ENCODE measurements at regions not wholly inside any gene's neighbourhood (a gene's known extent, or its start where the extent isn't known, plus 50 kb on each side); places are given as distances from the start of the nearest gene placed in this dataset.

DNA sequence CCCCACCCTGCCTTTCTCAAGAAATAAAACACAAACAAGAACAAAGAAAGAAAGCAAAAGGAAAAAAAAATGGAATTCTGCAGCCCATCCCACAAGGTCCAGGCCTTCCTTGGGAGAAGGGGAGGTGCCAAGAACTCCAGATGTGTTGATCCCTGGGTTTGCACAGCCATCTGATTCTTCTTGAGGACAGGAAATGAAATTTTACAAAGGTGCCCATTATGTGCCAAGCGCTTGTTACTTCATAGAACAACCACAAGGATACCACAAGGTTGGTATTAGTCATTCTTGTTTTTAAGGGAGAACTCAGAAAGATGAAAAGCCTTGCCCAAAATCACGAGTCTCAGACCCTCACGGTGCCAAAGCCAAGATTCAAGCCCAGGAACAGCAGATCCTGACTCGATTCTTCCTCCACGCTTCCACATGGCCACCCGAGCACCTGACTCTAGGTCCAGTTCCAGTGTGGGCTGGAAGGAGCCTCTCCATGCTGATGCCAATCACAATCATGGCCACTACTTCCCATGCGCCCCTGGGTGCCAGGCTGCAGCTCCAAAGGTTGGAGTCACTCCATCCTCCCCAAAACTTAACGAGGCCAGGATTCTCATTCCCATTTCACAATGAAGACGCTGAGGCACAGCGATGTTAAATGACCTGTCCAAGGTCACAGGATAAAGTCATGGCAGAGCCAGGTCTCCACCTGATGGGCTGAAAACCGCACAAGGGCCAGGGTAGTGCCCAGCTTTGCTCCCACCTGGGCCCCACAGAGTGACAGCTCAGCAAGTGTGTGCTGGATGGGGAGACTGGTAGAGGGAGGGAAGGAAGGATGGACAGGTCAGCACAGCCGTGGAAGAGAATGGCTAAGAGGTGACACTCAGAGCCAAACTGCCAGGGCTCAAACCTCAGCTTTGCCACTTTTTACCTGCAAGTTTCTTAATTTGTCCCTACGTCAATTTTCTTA lies 66.7 kb upstream of the TOP1 start:
- DNase-seq = no peak

DNA sequence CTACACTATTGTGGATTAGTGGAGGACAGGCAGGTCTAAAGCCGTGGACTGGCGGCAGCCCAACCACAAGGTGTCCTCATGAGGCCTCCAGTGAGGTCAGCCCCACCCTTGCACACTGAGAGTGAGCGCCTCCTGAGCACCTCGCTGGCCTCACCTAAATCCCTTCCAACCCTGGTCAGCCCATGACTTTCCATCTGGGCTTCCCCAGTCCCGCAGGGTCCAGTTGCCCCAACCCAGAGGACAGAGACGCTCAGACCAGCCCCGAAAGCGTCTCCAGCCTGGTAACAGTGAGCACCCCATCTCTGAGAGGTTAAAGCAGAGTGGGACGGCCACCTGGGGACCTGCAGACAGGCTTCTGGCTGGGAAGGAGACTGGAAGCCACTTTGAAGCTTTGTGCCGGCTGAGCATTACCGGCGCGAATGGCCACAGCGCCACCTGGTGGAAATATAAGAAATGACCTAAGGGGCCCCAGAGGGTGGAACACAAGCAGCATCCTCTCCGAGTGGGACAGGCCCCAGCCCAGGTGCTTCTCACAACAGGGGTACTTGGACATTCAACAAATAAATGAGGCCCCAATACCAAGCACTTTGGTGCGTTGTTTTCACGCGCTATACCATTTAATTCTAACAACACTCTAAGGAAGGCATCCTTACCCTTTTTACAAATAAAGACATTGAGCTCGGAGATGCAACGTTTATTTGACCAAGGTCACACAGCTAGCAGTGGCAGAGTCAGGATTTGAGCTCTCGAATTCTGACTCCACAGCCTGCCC lies 65.7 kb upstream of the TOP1 start:
- DNase-seq = peak; percentile 78

DNA sequence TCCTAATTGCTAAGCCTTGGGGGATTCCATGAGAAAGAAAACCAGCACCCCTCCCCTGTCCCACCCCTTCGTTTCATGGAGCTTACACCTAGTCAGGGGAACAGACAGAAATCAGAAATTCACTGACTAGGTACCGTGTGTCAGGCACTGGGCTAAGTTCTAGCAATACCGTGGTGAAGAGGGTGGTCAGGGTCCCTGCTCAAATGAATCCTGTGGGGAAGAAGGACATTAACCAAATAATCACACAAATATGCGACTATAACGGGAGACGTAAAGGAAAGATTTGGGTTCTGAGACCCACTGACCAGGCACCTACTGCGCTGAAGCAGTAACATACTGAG lies 65.1 kb upstream of the TOP1 start:
- DNase-seq = no peak

DNA sequence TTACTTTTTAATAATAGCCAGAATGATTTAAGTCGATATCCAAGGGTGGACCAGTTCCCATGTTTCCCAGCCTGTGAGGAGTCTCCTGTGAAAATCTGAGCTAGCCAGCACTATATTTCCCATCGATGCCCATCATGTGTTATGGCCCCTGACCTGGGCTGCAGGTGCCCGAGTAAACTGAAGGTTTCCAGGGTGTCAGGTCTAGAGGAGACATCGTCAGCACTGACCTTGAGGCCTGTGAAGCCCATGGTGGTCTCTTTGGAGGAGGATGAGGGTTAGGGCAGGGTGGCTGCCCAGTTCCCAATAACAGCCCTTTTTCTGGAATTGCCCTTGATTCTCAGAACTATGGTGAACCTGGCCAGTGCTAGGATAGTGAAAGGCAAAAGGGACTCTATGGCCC lies 63.0 kb upstream of the TOP1 start:
- no peak for DNase-seq

DNA sequence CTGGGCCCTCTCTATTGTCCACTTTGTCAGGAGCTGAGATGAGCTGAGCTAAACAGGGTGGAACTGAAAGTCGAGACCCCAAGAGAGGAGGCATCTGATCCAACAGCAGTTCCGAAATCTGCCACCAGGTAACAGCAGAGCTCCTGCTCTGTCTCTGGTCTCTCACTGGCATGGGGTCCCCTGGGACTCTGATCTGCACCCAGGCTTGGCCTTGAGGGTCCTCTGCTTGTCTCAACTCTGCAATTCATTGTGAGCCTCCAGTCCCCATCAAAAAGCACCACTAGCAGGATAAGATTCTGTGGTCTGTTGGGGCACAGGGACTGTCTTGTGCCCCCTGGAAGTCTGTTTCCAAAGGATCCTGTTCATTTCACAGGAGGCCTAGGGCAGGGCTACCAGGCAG lies 62.5 kb upstream of the TOP1 start:
- DNase-seq = peak; percentile 6

DNA sequence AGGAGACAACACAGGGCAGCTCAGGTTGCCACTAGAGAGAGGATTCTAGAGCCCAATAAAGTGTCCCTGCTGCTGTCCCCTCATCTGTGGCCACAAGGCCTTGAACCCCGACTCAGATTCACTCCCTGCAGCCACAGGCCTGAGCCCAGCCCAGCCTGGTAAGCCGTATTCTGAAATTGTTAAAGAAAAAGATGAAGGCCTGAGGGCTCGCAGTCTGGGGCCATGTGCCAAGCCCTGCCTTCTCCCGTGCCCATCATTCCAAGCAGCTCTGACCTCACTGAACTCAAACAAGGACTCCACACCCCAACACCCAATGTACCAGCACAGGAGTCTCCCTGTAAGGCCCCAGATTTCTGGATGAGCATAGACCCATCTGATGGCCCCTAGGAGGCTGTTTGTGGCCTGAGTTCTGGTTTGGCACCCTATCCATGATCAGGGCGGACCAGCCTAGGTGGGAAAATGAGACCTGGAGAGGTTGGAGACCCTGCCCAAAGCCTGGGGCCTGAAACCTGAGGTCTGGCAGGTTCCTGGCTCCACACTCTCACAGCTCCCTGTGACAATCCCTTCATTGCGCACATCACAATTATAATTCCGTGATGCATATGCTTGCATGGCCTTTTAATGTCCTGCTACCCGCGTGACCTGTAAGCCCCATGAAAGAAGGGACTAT lies 62.0 kb upstream of the TOP1 start:
- no peak for DNase-seq

DNA sequence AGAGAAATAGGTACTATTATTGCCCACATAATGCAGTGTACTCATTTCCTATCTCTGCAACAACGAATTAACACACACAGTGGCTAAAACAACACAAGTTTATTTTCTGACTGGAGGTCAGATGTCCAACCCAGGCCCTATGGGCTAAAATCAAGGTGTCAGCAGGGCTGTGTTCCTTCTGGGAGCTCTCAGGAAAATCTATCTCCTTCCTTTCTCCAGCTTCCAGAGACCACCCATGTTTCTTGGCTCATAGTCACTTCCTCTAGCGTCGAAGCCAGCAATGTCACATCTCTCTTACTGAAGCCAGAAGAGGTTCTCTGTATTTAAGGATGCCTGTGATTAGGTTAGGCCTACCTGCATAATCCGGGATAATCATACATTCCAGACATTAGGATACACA lies 60.9 kb upstream of the TOP1 start:
- DNase-seq = no peak

DNA sequence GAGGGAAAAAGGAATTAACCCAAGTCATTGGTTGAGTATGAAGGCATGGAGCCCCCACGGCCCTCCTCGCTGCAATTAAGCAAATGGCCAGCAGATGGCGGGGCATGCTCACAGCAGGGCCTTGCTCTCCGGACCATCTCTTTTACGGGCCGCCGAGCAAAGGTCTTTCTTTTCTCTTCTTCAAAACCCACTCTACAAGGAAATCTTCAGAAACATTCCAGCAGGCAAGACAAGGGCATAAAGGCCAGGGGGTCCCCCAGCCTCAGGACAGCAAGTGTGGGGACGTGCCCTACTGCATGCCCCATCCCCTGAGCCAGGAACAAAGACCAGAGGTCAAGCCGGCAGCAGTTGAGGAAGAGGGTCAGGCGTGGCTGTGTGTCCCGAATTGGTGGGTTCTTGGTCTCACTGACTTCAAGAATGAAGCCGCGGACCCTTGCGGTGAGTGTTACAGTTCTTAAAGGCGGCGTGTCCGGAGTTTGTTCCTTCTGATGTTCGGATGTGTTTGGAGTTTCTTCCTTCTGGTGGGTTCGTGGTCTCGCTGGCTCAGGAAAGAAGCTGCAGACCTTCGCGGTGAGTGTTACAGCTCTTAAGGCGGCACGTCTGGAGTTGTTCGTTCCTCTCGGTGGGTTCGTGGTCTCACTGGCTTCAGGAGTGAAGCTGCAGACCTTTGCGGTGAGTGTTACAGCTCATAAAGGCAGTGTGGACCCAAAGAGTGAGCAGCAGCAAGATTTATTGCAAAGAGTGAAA lies 59.6 kb upstream of the TOP1 start:
- DNase-seq = peak; percentile 91

DNA sequence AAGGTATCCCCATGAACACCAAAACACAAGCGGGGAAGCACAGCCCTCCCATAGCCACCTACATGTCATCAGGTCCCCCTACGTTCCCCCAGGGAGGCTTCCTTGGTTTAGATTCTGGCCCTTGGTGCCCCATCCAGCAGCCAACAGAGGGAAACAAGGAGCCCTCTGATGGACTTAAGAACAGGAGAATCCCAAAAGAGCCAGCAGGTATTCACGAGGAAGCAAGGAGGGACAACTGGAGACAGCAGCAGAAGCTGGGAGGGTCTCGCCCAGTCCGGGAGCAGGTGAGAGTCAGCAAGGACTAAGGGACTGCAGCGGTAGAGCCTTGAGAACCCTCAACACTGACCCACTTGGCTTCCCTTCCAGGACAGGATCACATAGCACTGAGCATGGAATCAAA lies 58.4 kb upstream of the TOP1 start:
- DNase-seq = peak; percentile 11

DNA sequence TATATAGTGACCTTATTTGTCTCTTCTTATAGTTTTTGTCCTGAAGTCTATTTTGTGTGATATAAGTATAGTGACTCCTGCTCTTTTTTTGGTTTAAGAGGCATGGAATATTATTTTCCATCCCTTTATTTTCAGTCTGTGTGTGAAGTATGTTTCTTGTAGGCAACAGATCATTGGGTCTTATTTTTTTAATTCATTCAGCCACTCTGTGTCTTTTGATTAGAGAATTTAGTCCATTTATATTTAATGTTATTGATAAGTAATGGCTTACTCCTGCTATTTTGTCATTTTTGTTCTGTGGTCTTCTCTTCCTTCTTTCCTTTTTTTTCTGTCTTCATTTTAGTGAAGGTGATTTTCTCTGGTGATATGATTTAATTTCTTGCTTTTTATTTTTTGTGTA lies 51.4 kb upstream of the TOP1 start:
- DNase-seq = no peak

DNA sequence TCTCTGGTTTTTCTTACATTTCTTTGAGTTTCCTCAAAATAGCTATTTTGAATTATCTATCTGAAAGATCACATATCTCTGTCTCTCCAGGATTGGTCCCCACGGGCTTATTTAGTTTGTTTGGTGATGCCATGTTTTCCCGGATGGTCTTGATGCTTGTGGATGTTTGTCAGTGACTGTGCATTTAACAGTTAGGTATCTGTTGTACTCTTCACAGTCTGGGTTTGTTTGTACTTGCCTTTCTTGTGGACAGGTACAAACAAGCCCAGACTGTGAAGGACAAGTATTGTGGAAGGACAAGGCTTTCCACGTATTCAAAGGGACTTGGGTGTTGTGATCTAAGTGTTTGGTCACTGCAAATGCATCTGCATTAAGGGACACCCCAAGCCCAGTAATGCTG lies 49.9 kb upstream of the TOP1 start:
- DNase-seq = no peak
